ENCODE measurements at regions not wholly inside any gene's neighbourhood (a gene's known extent, or its start where the extent isn't known, plus 50 kb on each side); places are given as distances from the start of the nearest gene placed in this dataset.

GRCh38 chr1:232319518-232320210 lies 310.3 kb downstream of the SIPA1L2 start:
- no peaks in the 10 kb centered on the region for H3K79me1 ChIP-seq (ENCODE audit: low read depth, low read length)
- TF ChIP-seq RFX5 (IDR thresholded peaks at IDR 0.05; ENCODE audit: borderline replicate concordance, low read depth, low read length) (no peak), CBX8 (IDR thresholded peaks at IDR 0.05; ENCODE audit: borderline replicate concordance, low read depth, low read length) (no peak), KDM5A (IDR thresholded peaks at IDR 0.05; ENCODE audit: low read length) (no peak), SP1 (IDR thresholded peaks at IDR 0.05; ENCODE audit: low read depth, low read length) (no peak), CREB1 (IDR thresholded peaks at IDR 0.05) (no peak), CHD2 (IDR thresholded peaks at IDR 0.05; ENCODE audit: low read length) (no peak), HDAC2 (IDR thresholded peaks at IDR 0.05; ENCODE audit: borderline replicate concordance in 1 of 2, low read depth in 2 of 2, low read length in 2 of 2) (no peak)
- ChIA-PET POLR2A (ENCODE audit: partially characterized antibody) (no interaction called here), CTCF (ENCODE audit: partially characterized antibody) (interaction anchor here (0.6 to 1.8 kb wide), 4 partner anchors 11 to 150 kb away, joined by 3 to 4 read pairs (median 3); no protein-coding TSS in a partner anchor)
- no peak overlapping the region for H3K9ac ChIP-seq (replicated peaks in 1 of 4; ENCODE audit: extremely low read depth in 1 of 4, low read depth in 3 of 4, low read length in 3 of 4)
- no peak overlapping the region for H2BK12ac ChIP-seq (ENCODE audit: low read depth, low read length)
- no peak overlapping the region for H2BK5ac ChIP-seq (ENCODE audit: low read depth, low read length)
- H3K27me3 ChIP-seq (replicated peaks in 1 of 4; ENCODE audit: control insufficient read depth in 3 of 4, extremely low read depth in 1 of 4, insufficient read depth in 3 of 4, low read length in 3 of 4), result no peaks in the 10 kb centered on the region
- H3K18ac ChIP-seq (ENCODE audit: extremely low read depth, low read length), result no peak overlapping the region
- no peak overlapping the region for H2AK5ac ChIP-seq (ENCODE audit: low read depth, low read length)
- no peaks in the 10 kb centered on the region for H4K20me1 ChIP-seq (replicated peaks in 1 of 2; ENCODE audit: control insufficient read depth in 1 of 2, insufficient read depth in 2 of 2, low read length in 2 of 2)
- WGBS, 2 experiments (ENCODE audit: extremely low coverage in 1 of 2, insufficient coverage in 1 of 2, insufficient read length in 1 of 2, insufficient replicate concordance in 2 of 2, low coverage in 1 of 2, low lambda C conversion rate in 2 of 2, missing lambda C conversion rate in 1 of 2), result 47% methylated on average over 4 of the region's 4 CpGs; no CpG with 5 or more reads in 1 of the 2 experiments
- no peak overlapping the region for H3K27ac ChIP-seq (ENCODE audit: low read depth, low read length)
- H3K9me3 ChIP-seq (ENCODE audit: insufficient read depth in 2 of 2, low read depth in 1 of 2, low read length in 1 of 2), result 0 out of 4 replicates have a peak, but pooled peaks cover 0 to 5% of the 10 kb centered on the region in 2 experiments
- H2AFZ ChIP-seq (ENCODE audit: low read length), result no peak overlapping the region
- H3K14ac ChIP-seq (ENCODE audit: insufficient read length), result peak overlapping the region; percentile 31
- no peak overlapping the region for H3K4me2 ChIP-seq (ENCODE audit: insufficient read depth in 1 of 2, low read depth in 2 of 2, low read length in 2 of 2)
- no peak overlapping the region for H4K5ac ChIP-seq (ENCODE audit: insufficient read length, low read depth, low read length)
- H4K91ac ChIP-seq (replicated peaks; ENCODE audit: insufficient read length, low read length), result no peak overlapping the region
- H3K23ac ChIP-seq (ENCODE audit: insufficient read length), result no peak overlapping the region
- H3K4me1 ChIP-seq (replicated peaks in 1 of 4; ENCODE audit: control insufficient read depth in 3 of 4, insufficient read depth in 4 of 4, low read length in 3 of 4), result no peaks in the 10 kb centered on the region
- no peak overlapping the region for H2BK20ac ChIP-seq (ENCODE audit: low read length)
- H2BK15ac ChIP-seq (ENCODE audit: low read length), result no peak overlapping the region
- DNase-seq (ENCODE audit: low read depth in 1 of 2, low spot score in 2 of 2) (no peak), FAIRE-seq (no peak)
- no peak overlapping the region for H2BK120ac ChIP-seq (replicated peaks; ENCODE audit: low read depth, low read length)
- H4K8ac ChIP-seq (ENCODE audit: extremely low read depth, insufficient read depth, low read length), result no peak overlapping the region
- no peak overlapping the region for H3K4me3 ChIP-seq (ENCODE audit: extremely low read depth in 1 of 4, insufficient read depth in 2 of 4, low read depth in 3 of 4, low read length in 4 of 4)
- H3K79me2 ChIP-seq (ENCODE audit: control insufficient read depth in 1 of 2, insufficient read depth in 2 of 2, low read length in 2 of 2), result no peaks in the 10 kb centered on the region
- H3K23me2 ChIP-seq (ENCODE audit: low read depth, low read length), result no peaks in the 10 kb centered on the region
- H3K56ac ChIP-seq (replicated peaks; ENCODE audit: insufficient read length, low read depth, low read length), result no peak overlapping the region
- no peak overlapping the region for H3K4ac ChIP-seq (replicated peaks; ENCODE audit: insufficient read length, low read depth, low read length)
- H3K36me3 ChIP-seq (ENCODE audit: control insufficient read depth in 2 of 4, insufficient read depth in 4 of 4, low read length in 3 of 4), result no peaks in the 10 kb centered on the region

All from H1 (cell line).